NCI-H2196 treated with DMSO at 0.1 percent for 48 hours (cell line): ENCODE measurements at regions not wholly inside any gene's neighbourhood (a gene's known extent, or its start where the extent isn't known, plus 50 kb on each side); places are given as distances from the start of the nearest gene placed in this dataset.

Experiments
- DNase-seq: peaks from one replicate; lab custom pipeline; 2025; ENCODE audit not compliant: unreplicated experiment; lab: John Stamatoyannopoulos, UW

- no peak for DNase-seq
These were observed 90.0 kb upstream of the CDKN3 start for GRCh38 chr14:54306806-54307205.

GRCh38 chr14:54309615-54310014 is 87.2 kb upstream of the CDKN3 start:
- DNase-seq: no peak

GRCh38 chr14:54310151-54310850 is 86.5 kb upstream of the CDKN3 start:
- no peak for DNase-seq

GRCh38 chr14:54310851-54311228 is 86.0 kb upstream of the CDKN3 start:
- no peak for DNase-seq

GRCh38 chr14:54312166-54312801 is 84.5 kb upstream of the CDKN3 start:
- no peak for DNase-seq

GRCh38 chr14:54314365-54315104 is 82.3 kb upstream of the CDKN3 start:
- no peak for DNase-seq

GRCh38 chr14:54316652-54317051 is 80.2 kb upstream of the CDKN3 start:
- no peak for DNase-seq

GRCh38 chr14:54317391-54317790 is 79.4 kb upstream of the CDKN3 start:
- DNase-seq: no peak

- no peak for DNase-seq
These were observed 74.6 kb upstream of the CDKN3 start for GRCh38 chr14:54322246-54322645.

GRCh38 chr14:54322701-54323337 is 74.0 kb upstream of the CDKN3 start:
- DNase-seq: no peak

- DNase-seq: no peak
These were observed 71.0 kb upstream of the CDKN3 start for GRCh38 chr14:54325766-54326165.

GRCh38 chr14:54329082-54329695 is 67.6 kb upstream of the CDKN3 start:
- peak; percentile 2 for DNase-seq

GRCh38 chr14:54330876-54331275 is 65.9 kb upstream of the CDKN3 start:
- DNase-seq: no peak

- no peak for DNase-seq
These were observed 65.3 kb upstream of the CDKN3 start for GRCh38 chr14:54331516-54331915.

GRCh38 chr14:54332490-54332889 is 64.3 kb upstream of the CDKN3 start:
- no peak for DNase-seq

- DNase-seq: no peak
These were observed 63.3 kb upstream of the CDKN3 start for GRCh38 chr14:54333511-54333910.

- no peak for DNase-seq
These were observed 61.1 kb upstream of the CDKN3 start for GRCh38 chr14:54335569-54336155.

- DNase-seq: no peak
These were observed 59.5 kb upstream of the CDKN3 start for GRCh38 chr14:54337314-54337713.

GRCh38 chr14:54338696-54339317 is 58.0 kb upstream of the CDKN3 start:
- DNase-seq: no peak

GRCh38 chr14:54339771-54340170 is 57.0 kb upstream of the CDKN3 start:
- DNase-seq: no peak
